NCI-H345 (cell line): ENCODE measurements at regions not wholly inside any gene's neighbourhood (a gene's known extent, or its start where the extent isn't known, plus 50 kb on each side); places are given as distances from the start of the nearest gene placed in this dataset.
"Not testable (repeated sequence)": the region's sequence is repeated elsewhere in the genome, so short reads cannot be mapped to it uniquely, and the experiment has no call there.

Source experiments
- DNase-seq: peaks from one replicate; lab custom pipeline; 2025; lab: John Stamatoyannopoulos, UW

- no peak for DNase-seq
Observed at GRCh38 chr18:64720781-64721464, 572.0 kb upstream of the LINC00305 start.

- no peak for DNase-seq
Observed at GRCh38 chr18:64718808-64719207, 569.9 kb upstream of the LINC00305 start.

DNA sequence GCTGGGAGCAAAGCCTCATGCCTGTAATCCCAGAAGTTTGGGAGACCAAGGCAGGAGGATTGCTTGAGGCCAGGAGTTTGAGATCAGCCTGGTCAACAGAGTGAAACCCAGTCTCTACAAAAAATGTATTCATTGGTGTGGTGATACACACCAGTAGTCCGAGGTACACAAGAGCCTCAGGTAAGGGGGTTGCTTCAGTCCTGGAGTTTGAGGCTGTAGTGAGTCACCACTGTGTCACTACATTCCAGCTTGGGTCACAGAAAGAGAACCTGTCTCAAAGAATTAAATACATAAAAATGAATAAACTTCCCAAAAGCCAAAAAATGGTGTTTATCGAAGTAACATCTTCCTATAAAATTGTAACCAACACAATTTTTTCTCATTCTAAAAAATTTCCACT is 568.1 kb upstream of the LINC00305 start:
- DNase-seq: no peak

DNA sequence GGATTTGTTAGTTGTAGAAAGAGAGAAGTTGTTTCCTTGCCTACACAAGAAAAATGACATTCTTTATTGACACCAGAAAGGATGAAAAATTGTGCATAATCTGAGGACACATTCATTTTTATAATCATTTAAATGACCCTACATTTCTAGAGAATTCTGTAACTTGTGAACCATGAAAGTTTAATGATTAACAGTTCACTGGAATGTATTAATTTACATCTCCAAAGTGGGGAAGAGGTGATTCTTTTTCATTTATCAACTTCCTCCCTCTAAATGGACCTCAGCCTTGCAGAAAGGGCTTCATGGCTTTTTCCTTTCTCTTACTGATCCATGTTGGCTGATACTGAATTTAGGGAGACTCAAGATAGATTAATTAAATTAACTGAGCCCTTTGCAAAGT is 565.2 kb upstream of the LINC00305 start:
- DNase-seq: no peak

DNA sequence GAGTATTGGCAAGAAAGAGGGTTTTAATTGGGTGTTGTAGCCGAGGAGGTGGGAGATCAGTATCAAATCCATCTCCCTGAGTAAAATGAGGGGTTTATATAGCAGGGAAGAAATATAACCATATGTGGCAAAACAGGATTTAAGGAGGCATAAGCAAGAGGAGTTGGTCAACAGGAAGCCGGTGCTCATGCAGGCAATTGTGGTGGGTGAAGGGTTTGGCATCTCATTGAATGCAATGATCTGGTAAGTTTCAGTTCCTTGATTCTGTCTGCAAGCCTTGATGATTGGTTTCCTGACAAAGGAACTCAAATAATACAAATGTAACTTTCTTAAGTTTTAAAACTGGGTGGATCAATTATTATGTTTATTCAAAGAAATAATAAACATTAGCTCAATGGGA is 564.4 kb upstream of the LINC00305 start:
- DNase-seq: no peak

DNA sequence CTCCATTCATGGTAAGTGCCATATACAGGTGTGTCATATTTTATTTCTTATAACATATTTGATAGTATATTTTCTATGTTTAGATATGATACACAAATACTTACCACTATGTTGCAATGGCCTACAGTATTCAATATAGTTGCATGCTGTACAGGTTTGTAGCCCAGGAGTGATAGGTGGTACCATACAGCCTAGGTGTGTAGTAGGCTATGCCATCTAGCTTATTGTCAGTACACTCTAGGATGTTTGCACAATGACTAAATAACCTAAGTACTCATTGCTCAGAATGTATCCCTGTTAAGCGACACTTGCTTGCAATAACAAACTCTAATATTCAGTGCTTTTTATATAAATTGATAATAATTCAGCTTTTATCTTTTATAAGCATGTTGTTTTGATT is 563.1 kb upstream of the LINC00305 start:
- DNase-seq: no peak

- no peak for DNase-seq
Observed at GRCh38 chr18:64710105-64710861, 561.4 kb upstream of the LINC00305 start.

GRCh38 chr18:64707052-64707451 is 558.2 kb upstream of the LINC00305 start:
- no peak for DNase-seq

GRCh38 chr18:64699081-64699480 is 550.2 kb upstream of the LINC00305 start:
- DNase-seq: no peak

DNA sequence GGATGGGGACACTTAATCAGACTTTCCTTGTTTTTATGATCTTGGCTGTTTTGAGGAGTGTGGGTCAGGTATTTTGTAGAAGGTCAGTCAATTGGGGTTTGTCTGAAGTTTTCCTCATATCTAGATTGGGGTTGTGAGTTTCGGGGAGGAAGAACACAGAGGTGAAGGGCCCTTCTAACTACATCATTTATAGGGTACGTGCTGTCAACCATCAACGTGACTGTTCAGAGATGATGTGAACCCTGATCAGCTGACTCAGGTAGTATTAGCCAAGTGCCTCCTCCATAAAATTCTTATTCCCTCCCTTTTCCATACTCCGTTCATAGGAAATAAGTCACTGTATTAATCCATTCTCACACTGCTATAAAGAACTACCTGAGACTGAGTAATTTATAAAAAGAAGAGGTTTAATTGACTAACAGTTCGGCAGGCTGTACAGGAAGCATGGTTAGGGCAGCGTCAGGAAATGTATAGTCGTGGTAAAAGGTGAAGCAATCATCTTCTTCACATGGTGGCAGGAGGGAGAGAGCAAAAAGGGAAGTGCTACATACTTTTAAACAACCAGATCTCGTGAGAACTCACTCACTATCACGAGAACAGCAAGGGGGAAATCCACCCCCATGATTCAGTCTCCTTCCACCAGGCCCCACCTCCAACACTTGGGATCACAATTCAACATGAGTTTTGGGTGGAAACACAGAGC is 547.1 kb upstream of the LINC00305 start:
- no peak for DNase-seq

DNA sequence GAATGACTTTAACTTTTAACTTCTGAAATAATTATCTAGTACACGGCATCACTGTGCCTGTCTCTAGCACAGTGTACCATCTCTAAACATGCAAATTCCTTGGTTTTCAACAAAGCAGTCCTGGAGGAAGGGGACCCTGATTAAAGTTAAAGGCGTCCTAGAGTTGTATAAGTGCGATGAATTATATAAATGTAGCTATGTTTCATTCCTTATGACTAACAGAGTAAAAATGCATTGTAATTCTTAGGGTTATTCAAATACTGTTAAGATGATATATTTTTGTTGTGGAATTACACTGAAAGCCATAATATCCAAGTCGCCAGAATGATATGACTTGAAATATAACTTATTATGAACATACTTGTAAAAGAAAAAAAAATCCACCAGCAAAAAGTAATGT is 544.9 kb upstream of the LINC00305 start:
- DNase-seq: no peak

DNA sequence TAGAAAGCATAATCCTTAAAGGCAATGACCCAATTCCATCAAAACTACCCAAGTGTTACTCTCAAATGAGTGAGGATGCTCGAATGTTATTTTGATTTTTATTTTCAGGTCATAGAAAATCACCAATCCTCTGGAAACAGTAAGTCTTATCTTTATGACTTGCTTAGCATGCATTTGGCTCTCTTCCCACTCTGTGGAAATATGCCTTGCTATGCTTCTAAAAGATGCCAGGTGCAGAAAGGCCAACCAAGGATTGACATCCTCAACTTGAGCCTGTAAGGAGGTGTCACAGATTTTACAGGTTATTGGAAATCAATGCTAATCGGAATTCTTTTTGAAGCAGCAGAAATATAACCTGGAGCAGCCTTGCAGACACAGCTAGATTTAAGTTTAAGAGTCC is 543.9 kb upstream of the LINC00305 start:
- DNase-seq: no peak

GRCh38 chr18:64679121-64679520 is 530.2 kb upstream of the LINC00305 start:
- no peak for DNase-seq

- DNase-seq: no peak
Observed at GRCh38 chr18:64678048-64678447, 529.2 kb upstream of the LINC00305 start.

- DNase-seq: peak; percentile 13
Observed at GRCh38 chr18:64674694-64675093, 525.8 kb upstream of the LINC00305 start.

DNA sequence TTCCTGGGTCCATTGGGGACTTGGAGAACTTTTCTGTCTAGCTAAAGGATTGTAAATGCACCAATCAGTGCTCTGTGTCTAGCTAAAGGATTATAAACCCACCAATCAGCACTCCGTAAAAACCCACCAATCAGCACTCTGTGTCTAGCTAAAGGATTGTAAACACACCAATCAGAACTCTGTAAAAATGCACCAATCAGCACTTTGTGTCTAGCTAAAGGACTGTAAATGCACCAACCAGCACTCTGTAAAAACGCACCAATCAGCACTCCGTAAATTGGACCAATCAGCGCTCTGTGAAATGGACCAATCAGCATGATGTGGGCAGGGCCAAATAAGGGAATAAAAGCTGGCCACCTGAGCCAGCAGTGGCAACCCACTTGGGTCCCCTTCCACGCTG is 522.4 kb upstream of the LINC00305 start:
- not testable (repeated sequence) for DNase-seq

DNA sequence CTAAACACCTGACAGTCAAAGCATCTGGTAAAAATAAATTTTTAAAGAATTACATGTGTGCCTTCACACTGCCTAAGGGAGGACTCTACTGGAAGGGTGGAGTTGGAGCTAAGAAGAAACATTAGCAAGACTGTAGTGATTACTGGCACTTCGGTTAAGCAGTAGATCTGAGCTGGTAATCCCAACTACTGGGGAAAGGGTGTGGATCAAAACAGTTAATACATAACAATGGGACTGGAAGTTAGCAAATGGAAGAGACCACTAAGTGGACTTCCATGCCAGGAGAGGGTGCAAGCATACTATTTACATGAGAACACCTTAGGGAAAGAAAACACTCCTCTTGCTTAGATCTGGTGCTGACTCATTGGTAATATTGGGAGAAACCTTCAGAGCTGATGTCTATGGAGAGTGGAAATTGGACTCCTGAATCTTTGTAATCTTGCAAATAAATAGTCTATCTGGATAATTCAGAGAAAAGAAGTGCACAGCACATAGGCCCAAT is 519.6 kb upstream of the LINC00305 start:
- no peak for DNase-seq

DNA sequence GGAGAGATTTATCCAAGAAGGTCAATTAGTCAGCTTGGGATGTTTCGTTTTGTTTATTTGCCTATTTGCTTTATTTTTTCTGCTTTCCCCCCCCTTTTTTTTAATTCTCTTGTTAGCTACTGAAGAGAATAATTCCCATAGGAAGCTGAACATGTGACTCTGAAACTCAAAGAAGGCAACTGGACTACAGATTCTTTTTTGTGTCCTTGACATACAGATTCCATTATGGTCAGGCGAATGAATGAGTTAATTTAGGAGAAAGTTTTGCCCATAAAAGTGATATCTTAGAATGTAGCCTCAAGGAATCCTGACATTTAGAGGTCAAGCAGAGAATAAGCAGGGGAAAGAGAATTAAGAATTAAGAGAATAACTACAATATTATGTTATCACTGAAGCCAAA is 514.2 kb upstream of the LINC00305 start:
- DNase-seq: no peak

- peak; percentile 28 for DNase-seq
Observed at GRCh38 chr18:64659196-64659595, 510.3 kb upstream of the LINC00305 start.

DNA sequence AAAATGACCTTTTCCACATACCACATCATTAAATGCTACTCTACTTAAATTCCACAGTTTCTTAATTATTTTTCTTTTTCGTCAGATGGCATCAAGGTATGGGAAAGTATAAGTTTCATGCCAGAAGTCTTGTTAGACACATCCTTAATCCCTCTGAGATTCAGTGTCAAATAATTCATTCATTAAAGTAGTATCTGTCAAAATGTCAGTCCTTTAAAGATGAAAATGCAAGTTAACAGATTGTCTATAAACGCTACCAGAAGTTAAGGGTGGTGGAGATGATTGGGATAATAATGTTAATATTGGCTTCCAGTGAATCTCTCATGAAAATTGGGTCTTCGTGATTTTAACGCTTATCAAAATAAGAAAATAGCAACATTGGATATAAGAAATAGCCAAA is 504.2 kb upstream of the LINC00305 start:
- no peak for DNase-seq

DNA sequence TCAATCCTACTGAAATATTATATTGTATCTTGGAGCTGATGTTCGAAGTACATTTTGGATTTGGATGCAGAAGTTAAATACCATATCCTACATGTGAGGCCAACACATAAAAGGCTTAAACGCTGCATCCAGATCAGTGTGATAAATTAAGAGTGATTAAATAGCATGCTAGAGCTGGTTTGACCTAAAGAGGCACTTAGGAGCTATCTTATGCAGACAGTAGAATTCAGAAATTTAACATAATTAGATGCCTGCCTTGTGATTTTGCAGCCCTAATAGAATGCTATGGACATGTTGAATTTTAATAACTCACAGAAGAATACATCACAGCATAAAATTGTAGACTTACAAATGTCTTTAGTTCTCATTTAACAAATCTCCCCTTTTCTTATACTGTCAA is 501.2 kb upstream of the LINC00305 start:
- DNase-seq: no peak

- DNase-seq: no peak
Observed at GRCh38 chr18:64645753-64646152, 496.9 kb upstream of the LINC00305 start.

DNA sequence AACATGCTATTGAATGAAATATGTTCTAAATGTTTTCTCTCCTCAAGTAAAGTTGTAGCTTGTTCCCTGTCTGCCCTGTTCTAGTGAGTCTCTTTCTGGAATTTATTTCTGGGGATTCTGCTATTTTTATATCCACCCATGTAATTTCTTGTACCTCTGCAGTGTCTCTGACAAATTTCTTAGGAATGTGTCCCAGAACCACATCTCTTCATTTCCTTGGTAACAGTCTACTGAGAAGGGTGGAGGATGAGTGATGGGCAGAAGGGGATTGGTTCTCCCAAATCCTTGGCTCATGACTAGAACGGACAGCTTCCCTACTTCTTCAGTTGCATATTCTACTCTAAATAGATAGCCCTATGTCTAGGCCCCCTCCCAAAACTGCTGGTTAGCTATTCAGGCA is 490.6 kb upstream of the LINC00305 start:
- no peak for DNase-seq
